GM21737 (cell line): ENCODE measurements at regions not wholly inside any gene's neighbourhood (a gene's known extent, or its start where the extent isn't known, plus 50 kb on each side); places are given as distances from the start of the nearest gene placed in this dataset.
A peak's percentile ranks its signal among the peaks of the same experiment; 100 is the strongest.
"Not testable (repeated sequence)": the region's sequence is repeated elsewhere in the genome, so short reads cannot be mapped to it uniquely, and the experiment has no call there.

Experiments
- ATAC-seq: cut with Tn5 transposase; IDR thresholded peaks from one replicate; pipeline ENCODE4 v1.9.1; 2021; ENCODE audit warnings: mild to moderate bottlenecking, moderate library complexity; ENCODE audit not compliant: unreplicated experiment

- no peak for ATAC-seq
Observed at GRCh38 chr1:70667494-70668170, 256.6 kb downstream of the CTH start.

- ATAC-seq: no peak
Observed at GRCh38 chr1:70671006-70671405, 259.9 kb downstream of the CTH start.

GRCh38 chr1:70672442-70672888 is 261.4 kb downstream of the CTH start:
- no peak for ATAC-seq

GRCh38 chr1:70674941-70675685 is 264.0 kb downstream of the CTH start:
- ATAC-seq: no peak

GRCh38 chr1:70675737-70676156 is 264.7 kb downstream of the CTH start:
- ATAC-seq: peak; percentile 75

GRCh38 chr1:70685300-70686286 is 274.5 kb downstream of the CTH start:
- peak; percentile 96 for ATAC-seq

- no peak for ATAC-seq
Observed at GRCh38 chr1:70688580-70688979, 277.5 kb downstream of the CTH start.

DNA sequence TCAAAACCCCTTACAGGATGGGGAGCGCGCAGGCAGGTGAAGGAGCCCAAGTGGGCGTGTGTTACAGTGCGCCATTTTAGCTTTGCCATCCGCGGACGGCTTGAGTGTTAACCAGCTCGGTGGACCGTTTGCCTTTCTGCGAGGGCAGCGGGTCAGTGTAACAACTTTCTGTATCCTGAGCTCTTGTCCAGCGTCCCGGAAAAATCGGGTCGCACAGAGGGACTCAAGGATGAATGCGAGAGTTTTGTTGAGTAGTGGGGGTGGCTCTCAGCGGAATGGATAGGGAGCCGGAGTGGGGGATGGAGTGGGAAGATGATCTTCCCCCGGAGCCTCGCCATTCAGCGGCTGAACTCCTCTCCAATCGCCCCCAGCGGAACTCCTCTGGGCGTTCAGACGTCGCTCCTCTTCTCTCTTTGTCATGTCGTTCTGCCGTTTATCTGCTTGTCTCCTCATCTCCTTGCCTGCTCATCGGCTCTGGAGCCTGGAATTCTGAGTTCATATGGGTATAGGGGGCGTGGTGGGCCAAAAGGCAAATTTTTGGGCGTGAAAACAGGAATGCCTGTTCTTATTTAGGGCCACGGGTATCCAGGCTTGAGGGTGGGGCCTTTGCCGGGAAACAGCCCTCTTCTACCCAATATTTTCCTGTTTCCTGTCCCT is 295.4 kb downstream of the CTH start:
- ATAC-seq: no peak

GRCh38 chr1:70707214-70707613 is 296.1 kb downstream of the CTH start:
- ATAC-seq: no peak

GRCh38 chr1:70714149-70714548 is 303.1 kb downstream of the CTH start:
- ATAC-seq: no peak

GRCh38 chr1:70717211-70717610 is 306.1 kb downstream of the CTH start:
- ATAC-seq: no peak

DNA sequence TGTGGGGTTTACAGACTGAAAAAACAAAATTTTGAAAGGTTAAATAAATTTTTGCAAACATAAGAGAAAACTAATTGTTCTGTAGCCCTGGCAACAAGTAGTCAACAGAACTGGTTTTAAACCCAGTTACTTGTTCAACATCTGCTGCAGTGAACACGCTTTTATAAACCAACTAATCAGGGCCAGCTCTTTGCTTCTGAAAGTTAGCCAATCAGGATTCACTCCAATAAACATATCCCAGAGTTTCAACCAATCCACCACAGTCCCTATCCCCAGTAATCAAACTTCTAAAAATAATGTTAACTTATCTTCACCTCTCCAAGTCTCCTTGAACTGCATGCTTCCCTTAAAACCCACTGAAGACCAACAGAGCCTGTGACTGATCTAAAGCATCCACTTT is 306.6 kb downstream of the CTH start:
- ATAC-seq: no peak

GRCh38 chr1:70718086-70718630 is 307.1 kb downstream of the CTH start:
- ATAC-seq: no peak

GRCh38 chr1:70719154-70719553 is 308.1 kb downstream of the CTH start:
- no peak for ATAC-seq

GRCh38 chr1:70720109-70720508 is 309.0 kb downstream of the CTH start:
- ATAC-seq: no peak

GRCh38 chr1:70720521-70720920 is 309.5 kb downstream of the CTH start:
- ATAC-seq: no peak

DNA sequence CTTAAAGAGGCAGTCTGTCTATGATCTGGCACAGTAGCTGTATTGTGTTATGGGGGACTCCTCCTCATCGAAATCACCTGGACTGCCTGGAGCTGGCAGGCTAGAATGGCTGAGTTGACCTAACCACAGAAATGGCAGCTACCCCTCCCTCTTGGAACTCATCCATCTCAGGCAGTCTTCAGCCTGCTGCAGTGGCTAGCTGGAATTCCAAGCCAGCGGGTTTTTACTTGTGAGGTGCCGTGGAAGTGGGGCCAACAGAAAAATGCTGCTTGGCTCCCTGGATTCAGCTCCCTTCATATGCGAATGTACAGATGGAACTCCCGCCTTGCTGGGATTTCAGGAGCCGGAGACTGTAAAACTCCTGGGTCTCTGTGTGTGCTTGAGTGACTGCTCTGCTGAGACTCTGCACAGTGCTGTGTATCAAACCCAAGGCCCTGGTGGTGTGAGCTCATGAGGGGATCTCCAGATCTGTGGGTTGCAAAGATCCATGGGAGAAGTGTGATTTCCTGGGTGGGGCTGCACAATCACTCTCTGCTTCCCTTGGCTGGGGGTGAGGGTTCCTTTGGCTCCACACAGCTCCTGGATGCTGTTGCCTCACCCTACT is 316.9 kb downstream of the CTH start:
- ATAC-seq: no peak

GRCh38 chr1:70736518-70736917 is 311.1 kb downstream of the PTGER3 start:
- ATAC-seq: not testable (repeated sequence)

- no peak for ATAC-seq
Observed at GRCh38 chr1:70737125-70737524, 310.5 kb downstream of the PTGER3 start.

GRCh38 chr1:70738624-70739023 is 309.0 kb downstream of the PTGER3 start:
- ATAC-seq: no peak
